ENCODE measurements at regions not wholly inside any gene's neighbourhood (a gene's known extent, or its start where the extent isn't known, plus 50 kb on each side); places are given as distances from the start of the nearest gene placed in this dataset.

DNA sequence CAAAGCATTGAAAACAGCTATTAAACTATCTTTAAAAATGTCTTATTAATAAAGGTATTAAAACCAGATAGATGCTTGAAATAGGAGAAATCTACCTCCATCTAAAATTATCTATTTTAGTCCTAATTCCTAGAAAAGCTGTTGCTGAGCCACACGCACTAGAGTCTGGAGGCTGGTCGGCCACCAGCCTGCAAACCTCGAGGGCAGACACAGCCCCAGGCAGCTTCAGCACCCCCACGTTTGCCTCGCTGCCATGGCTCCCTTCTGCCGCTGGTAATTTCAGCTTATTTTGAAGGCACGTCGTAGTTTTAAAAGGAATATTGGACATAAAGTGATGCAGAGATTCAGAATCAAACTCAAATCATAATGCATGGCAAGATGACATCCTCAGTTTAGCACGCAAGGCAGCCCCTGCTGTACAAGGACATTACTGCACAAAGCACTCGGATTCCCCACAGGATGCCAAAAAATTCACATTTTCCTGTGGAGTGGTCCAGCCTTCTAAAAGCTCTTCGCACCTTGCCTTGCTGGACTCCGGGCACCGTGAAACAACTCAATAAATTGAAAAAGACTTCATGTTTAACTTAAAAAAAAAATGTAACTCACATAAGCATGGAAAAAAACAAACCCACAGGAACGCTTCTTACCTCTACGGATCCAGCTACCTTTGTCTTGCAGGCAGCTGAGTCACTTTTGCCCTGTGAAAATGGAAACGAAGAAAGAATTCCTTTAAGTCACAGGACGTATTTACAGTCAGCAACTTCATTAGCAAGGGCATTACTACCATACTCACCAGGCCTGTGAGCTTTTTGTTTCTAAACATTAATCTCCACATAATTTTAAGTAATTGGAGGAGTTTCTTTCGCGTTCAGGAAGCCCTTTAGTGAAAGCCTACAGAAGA, 143.4 kb upstream of the RPS6KA2 start:
- no peak for DNase-seq

DNA sequence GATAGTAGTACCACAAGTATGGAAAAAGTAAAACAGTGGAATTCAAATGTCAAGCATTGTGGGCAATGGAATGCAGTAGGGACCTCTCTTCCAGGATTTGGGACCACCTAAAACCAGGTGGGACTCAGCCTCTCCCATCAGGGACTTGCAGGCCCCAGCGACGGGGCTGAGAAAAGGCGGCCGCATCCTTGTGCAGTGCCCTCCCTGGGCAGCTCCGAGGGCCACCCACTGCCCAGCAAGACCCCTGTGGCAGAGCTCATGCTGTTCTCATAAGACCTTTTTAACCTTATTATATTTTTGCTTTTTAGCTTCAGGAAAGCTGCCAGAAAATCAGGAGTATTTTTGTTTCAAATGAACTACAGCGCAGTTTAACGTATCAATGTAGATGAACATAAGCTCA, 142.6 kb upstream of the RPS6KA2 start:
- no peak for DNase-seq

DNA sequence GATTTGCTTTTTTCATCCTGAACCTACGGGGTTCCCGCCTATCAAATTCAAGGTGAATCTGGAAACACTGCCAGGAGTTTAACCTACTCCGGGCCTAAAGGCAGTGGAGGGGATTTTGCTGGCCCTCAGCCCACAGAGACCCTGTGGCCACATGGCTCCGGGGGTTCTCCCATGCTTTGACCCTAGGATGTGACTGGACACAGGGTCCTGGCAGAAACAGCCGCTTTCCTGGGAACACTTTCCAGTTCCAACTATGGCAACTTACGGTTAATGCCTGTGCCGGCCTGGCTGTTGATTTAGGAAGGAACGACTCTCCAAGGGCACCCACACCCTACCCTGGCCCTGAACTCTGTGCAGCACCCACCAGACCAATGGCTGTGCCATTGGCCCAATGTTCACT, 141.7 kb upstream of the RPS6KA2 start:
- DNase-seq = no peak

DNA sequence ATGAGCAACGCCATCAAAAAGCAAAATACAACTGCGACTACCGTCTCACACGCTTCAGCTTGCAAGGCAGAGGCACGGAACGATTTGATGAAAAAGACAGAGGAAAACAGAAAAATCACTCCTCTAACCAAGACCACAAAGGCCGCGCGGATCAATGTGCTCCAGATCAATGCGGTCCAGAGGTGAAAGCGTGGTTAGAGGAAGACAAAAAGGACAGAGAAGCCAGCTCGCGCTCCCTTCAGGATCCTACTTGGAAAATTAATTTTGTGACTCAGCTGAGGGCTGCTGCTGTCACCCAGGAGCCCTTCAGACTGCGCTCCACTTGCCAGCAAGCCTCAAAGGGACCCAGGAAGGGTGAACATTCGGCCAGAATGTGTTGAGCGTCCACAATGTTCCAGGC, 140.2 kb upstream of the RPS6KA2 start:
- no peak for DNase-seq

DNA sequence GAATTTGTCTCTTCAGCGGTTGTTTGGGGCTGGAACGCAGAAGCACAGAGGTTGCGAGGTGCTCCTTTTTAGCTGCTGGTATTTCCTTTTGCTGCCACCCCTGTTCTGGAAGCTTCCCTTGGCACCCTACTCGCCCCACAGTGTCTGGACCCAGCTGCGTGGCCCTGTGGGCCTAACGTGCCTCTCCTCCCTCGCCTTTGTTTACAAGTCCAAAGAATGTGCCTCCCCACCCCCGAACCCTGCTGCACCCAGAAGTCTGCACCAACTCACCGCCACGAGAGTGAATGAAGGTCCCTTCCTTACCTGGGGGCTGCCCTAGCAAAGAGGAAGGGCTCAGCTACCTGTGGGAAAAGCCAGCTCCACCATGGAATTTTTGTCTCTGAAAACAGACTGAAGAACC, 139.7 kb upstream of the RPS6KA2 start:
- DNase-seq = no peak

DNA sequence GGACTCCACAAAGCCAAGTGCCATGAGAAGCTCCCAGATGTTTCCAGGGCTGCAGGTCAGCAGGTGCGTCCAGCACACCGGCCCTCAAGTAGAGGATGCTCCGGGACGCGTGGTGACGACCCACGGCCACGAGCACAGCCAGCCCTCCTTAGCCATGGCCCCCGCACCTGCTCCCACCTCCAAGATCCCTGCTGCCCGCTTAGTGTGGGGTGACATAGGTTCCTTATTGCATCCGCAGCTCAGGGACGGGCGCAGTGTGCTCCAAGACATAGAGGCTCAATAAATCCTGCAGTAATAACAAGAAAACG, 138.1 kb upstream of the RPS6KA2 start:
- DNase-seq = no peak

DNA sequence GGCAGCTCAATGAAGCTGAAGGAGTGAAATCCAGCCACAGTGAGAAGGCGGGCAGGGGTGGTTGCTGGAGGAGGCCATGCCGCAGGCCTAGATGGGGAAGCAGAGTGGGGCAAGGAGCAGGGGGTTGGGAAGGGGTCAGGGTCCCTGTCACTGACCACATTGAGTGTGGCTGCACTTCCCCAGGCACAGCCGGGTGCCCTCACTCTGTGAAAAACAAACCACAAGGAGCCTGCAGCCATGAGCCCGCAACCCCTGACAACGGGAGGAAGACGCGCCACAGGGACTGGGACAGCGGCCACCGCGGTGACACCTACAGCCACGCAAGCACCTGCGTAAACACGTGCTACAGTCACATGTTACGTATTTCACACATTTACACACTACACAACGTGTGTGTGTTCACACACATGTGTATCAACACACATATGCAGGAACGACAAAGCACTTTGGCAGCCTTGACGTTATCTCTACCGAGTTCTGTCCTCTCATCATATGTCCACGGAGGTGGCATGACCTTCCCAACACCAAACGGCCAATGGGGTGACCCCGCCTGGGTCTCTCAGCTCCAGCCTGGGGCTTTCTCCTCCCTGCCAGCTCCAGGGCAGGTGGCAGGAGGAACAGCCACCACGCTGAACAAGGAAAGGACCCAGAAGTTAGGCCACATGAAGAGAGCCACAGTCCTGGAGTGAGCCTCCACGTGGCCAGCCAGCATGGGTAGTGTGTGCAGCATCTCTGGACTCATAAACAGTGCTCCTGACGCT, 137.6 kb upstream of the RPS6KA2 start:
- no peak for DNase-seq

DNA sequence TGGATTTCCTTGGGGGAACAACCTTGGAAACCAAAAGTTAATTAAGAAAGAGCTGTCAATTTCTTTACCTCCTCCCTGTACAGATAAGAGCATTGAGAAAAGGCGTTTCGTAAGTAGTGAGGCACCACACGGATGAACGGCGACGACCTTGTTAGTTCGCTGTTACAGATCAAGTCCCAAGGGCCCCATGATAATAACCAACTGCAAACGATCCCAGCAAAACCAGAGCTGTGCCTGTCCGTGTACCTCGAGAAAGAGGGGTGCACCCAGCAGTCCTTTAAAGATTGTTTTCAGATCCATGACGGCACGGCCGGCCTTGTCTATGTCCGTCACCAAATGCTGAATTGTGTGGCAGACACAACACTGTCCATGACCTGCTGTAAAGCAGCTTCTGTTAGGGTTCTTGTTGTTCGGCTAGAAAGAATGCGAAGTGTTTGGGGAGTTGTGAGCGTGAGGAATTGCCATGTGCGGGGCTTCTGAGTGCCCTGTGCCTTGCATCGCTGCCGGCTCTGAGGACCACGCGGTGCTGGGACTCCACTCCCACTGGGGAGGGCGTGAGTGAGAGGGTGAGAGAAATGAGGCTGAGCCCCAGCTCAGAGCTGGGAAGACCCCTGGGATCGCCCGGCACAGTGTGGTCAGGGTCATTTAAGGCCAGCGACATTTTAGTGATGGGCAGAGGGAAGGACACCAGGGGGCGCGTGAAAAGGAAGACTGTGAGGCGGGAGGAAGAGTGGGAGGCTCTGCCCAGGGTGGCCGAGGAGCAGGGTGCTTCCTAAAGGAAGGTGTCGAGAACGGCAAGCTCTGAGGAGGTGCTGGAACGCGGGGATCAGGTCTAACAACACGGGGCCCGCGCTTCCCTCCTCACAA, 136.8 kb upstream of the RPS6KA2 start:
- DNase-seq = no peak

DNA sequence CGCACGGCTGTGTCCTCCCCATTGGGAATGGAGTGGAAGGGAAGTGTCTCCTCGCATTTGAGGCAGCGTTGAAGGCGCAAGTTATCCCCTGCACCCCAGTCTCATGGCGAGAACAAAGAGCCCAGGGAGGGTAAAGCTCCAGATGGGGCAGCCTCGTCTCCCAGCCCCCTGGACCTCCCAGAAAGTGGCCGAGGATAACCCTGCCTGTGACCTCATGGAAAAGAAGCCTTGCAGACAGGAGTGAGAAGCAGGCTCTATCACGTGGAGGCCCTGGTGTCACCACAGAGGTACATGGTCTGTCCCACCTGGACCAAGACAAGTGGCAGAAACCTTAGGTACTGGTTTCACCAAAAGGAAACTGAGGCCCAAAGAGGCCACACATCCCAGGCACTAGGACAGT, 134.8 kb upstream of the RPS6KA2 start:
- DNase-seq = no peak

DNA sequence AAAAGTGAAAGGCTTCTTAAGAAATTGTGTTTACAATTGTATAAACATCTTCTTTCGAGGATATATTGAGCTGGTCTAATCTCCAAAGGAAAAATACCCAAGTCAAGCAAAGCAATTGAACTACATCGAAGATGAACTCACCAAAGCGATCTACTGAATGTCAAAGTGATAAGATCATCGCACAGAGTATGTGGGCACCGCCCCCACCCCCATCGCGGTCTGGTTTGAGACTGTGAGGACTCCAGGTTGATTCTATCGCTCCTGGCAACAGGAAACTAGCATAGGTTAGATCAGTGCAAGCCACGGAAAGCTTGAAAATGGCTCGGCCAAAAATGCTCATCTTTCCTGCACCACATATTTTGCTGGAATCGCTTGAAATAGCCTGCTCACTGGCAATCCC, 133.2 kb upstream of the RPS6KA2 start:
- no peak for DNase-seq

DNA sequence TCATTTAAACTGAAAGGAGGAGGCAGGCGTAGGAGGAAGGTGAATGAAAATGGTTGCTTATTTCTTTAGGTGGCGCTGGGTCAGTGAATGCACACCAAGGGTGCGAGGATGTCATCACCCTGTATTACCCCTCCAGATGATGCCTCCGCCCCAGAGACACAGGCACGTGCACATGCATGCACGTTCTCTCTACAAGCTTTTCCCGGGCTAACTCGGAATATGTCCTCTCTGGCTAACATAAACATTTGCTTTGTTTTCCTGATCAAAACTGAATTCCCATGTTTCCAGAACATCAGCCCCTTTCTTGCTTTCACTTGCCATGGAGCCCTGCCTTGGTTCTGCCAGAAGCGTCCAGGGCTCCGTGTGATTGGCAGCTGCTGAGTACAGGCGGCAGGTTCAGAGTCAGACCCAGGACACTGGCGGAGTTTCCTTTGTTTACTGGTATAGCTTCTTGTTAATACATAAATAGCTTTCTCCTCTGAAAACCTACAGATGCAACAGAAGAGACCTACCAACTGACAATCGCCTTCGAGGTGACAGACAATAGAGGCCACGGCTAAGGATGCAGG, 131.2 kb upstream of the RPS6KA2 start:
- DNase-seq = no peak

DNA sequence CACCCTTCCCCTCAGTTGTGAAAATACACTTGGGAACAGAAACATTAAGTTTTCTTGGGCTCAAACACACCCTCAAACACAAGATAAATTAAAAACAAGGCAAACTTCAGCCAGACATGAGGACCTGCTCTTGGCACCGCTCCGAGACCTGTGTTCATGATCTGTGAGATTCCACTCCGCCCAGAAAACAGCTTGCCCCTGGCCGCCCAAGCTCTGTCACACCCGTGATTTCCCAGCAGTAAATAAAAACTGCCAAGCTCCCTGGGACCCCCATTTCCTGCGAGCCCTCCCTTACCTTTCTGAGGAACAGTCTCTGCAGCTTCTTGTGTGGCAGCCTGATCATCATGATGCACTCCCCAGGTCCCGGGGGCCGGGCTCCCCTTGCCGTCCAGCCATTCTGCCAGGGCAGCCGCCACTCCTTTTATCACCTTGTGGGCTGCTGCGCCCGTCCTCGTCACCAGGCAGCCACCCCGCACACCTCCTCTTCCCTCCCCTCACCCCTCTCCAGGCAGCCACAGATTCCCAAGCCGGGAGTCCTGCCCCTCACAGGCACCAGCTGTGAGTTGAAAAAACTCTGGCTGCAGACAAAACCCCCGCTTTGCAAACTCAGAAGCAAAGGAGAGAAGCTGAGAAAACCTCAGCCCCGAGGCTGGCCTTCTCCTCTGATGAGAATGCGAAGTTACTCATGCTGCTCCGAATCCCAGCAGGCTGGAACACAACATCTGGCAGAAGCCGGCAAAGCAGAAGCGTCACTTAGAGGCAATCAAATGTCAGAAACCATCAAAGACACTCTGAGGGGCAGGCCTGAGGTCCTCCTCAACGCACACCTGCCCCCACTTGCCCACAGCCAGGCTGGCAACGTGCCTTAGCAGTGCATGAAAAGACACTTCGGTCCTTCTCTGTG, 130.4 kb upstream of the RPS6KA2 start:
- DNase-seq = no peak

DNA sequence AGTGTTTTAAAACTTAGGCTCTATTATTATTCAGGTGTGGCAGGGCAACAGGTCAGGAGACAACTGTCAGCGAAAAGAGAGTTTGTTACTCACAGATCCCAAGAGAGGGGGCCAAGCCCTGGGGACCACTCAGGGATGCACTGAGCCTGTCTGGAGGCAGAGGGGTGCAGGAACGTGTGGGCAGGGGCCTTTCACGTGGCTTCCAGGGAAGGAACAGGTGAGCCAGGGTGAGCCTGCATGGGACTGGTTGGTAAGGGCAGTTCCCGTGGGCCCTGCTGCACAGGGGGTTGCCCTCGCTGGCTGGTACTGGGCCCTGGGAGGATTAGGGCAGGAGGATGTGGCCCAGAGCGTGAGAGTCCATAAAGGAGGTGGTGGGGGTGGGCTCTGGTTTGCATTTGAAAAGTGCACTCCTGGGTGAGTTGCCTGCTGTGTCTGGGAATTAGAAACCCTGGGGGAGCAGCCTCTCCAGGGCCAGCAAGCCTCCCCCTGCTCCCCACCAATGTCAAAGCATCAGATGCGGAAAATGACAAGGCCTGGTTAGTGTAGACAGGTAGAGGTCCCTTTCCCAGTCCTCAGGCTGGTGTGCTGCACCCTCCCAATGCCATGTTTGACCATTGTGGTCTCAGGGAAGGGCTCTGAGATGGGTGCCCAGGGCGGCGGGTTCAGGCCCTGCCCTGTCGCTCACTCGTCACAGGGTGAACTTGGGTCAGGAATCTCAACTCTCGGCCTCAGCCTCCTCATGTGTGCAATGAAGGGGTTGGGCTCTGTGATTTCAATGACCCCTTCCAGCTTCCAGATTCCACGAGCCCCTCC, 127.4 kb upstream of the RPS6KA2 start:
- DNase-seq = no peak

DNA sequence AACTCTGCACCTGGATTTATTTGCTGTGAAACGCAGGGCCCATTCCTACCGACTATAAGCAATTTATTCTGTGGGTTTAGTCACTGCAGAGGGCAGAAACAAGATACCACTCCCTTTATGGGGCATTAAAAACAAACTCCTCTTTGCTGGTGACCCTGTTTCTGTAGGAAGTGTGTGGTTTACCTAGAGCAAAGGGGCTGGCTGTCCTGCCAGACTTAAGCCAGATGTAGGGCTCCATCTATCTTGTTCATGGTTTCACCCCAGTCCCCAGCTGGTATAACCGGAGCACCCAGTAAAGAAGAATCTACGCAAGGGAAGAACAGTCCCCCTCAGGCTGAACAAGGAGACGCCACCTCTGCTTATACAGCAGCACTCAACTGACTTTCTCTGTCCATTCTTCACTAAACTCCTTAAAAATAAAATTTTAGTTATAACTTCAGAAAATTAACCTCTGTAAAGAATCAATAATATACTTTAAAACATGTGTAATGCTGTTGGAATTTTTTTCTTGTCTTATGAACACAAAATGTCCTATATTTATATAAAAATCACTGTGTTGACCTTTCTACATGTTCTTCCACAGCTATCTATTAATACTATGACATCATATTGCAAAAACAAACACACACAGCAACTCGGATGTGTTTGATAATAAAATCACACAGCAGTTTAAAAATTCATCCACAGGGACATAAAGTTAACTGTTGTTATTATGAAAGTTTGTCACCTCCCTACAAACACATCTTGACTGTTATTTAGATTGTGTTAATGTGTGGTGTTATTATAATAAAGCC, 126.1 kb upstream of the RPS6KA2 start:
- DNase-seq = no peak

DNA sequence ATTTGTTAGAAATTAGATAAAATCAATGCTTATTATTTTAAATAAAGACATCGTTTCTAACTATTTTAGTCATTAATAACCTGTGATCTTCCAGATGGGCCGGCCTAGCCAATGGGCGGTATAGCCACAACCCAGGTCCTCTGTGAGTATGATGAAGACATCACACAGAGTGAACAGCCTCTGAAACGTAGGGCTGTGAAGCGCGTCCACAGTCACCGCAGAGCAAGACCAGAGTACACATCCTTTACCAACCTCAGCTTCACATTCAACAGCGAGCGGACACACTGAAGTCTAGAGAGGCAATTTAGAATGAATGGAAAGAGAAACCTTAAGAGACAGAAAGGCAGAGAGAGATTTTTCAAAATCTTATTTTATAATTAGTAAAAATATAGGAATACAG, 125.0 kb upstream of the RPS6KA2 start:
- DNase-seq = no peak

DNA sequence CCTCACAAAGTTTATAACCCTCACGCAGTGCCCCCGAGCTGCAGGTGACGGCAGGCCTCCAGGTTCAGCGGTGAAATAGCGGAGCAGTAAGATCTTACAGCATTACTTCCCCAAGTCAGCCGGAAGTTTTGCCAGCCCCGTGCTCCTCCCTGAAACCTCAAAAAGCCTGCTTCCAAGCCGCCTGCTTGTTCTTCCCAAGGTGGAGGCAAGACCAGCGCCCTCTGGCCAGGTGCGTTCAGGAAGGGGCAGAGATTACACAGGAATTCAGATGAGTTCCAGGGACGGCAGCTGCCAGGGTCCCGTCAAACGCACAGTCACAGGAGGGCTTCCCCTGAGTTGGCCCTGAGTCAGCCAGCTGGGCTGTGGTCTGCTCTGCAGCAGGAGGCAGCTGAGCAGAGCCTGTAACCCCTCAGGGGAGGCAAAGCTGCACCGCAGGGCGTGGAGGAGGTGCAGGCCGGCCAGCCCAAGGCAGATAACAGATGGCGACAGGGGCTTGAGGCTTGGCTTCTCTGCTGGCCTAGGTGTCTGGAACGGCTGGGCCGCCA, 124.1 kb upstream of the RPS6KA2 start:
- no peak for DNase-seq

DNA sequence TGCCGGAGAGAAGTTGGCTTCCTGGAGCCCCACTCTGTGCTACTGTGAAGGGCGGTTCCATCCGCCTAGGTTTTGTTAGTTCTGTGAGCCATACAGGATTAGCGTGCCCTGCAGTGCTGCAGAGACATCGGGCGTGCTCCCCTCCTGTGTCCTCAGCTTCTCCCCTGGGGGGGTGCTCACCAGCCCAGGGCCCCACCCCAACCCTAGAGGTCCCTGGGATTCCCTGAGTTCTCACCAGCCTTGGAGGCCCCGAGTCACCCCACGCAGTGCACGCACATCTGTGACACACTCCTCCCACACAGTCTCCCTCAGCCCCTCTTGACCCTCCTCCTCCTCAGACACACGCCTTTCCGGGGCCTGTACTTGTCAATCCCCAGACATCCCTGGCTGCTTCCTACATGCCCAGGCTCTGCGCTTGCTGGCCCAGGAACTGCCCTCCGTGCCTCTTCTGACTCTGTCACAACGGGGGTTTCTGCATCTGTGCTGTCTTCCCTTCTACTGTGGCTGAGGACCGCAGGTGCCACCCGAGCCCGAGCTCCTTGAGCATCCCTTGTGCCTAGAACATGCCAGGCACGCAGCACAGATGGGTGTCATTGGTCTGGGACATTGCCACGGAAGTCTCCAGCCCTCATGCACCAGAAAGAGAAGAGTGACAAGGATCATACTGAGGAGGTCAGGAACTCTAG, 123.2 kb upstream of the RPS6KA2 start:
- DNase-seq = no peak

DNA sequence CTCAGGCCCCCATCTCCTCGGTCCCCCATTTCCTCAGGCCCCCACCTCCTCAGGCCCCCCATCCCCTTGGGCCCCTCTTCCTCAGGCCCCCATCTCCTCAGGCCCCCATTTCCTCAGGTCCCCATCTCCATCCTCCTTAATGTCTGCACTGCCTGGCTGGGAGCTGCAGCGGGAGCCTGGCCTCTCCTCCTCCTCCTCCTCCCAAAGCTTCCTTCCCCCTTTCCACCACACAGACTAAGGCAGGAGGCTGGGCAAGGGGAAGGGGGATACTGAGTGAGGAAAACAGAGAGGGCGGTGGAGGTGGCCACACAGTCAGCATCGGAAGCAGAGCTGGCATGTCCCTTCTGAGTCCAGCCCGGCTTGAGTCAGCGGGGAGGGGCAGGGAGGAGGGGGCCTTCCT, 122.6 kb upstream of the RPS6KA2 start:
- no peak for DNase-seq
